ENCODE measurements at regions not wholly inside any gene's neighbourhood (a gene's known extent, or its start where the extent isn't known, plus 50 kb on each side); places are given as distances from the start of the nearest gene placed in this dataset.

GRCh38 chr10:128602183-128602582, 476.0 kb upstream of the MKI67 start:
- TF ChIP-seq FOXP2 (optimal IDR thresholded peaks at IDR 0.05; ENCODE audit: borderline replicate concordance, extremely low read depth, extremely low read length, insufficient read depth) (no peak), SIN3A (IDR thresholded peaks at IDR 0.05; ENCODE audit: borderline replicate concordance, insufficient read depth, low read length) (no peak), POLR2AphosphoS5 (IDR thresholded peaks at IDR 0.05; ENCODE audit: low read depth, low read length) (no peak), REST (IDR thresholded peaks at IDR 0.05; ENCODE audit: insufficient read depth in 1 of 2, low read depth in 2 of 2, low read length in 2 of 2) (no peak), TAF1 (IDR thresholded peaks at IDR 0.05; ENCODE audit: borderline replicate concordance, insufficient read depth, low read length) (no peak)

- TF ChIP-seq SIN3A (IDR thresholded peaks at IDR 0.05; ENCODE audit: borderline replicate concordance, insufficient read depth, low read length) (no peak), REST (IDR thresholded peaks at IDR 0.05; ENCODE audit: insufficient read depth in 1 of 2, low read depth in 2 of 2, low read length in 2 of 2) (no peak), FOXP2 (optimal IDR thresholded peaks at IDR 0.05; ENCODE audit: borderline replicate concordance, extremely low read depth, extremely low read length, insufficient read depth) (no peak), TAF1 (IDR thresholded peaks at IDR 0.05; ENCODE audit: borderline replicate concordance, insufficient read depth, low read length) (no peak), POLR2AphosphoS5 (IDR thresholded peaks at IDR 0.05; ENCODE audit: low read depth, low read length) (no peak)
These were observed 477.8 kb upstream of the MKI67 start for GRCh38 chr10:128604025-128604424.

GRCh38 chr10:128605180-128605579, 479.0 kb upstream of the MKI67 start:
- TF ChIP-seq REST (IDR thresholded peaks at IDR 0.05; ENCODE audit: insufficient read depth in 1 of 2, low read depth in 2 of 2, low read length in 2 of 2) (no peak), FOXP2 (optimal IDR thresholded peaks at IDR 0.05; ENCODE audit: borderline replicate concordance, extremely low read depth, extremely low read length, insufficient read depth) (no peak), SIN3A (IDR thresholded peaks at IDR 0.05; ENCODE audit: borderline replicate concordance, insufficient read depth, low read length) (no peak), POLR2AphosphoS5 (IDR thresholded peaks at IDR 0.05; ENCODE audit: low read depth, low read length) (no peak), TAF1 (IDR thresholded peaks at IDR 0.05; ENCODE audit: borderline replicate concordance, insufficient read depth, low read length) (no peak)

GRCh38 chr10:128606055-128606454, 479.8 kb upstream of the MKI67 start:
- TF ChIP-seq TAF1 (IDR thresholded peaks at IDR 0.05; ENCODE audit: borderline replicate concordance, insufficient read depth, low read length), result no peak
- no peak for TF ChIP-seq SIN3A (IDR thresholded peaks at IDR 0.05; ENCODE audit: borderline replicate concordance, insufficient read depth, low read length)
- no peak for TF ChIP-seq POLR2AphosphoS5 (IDR thresholded peaks at IDR 0.05; ENCODE audit: low read depth, low read length)
- TF ChIP-seq REST (IDR thresholded peaks at IDR 0.05; ENCODE audit: insufficient read depth in 1 of 2, low read depth in 2 of 2, low read length in 2 of 2), result no peak
- no peak for TF ChIP-seq FOXP2 (optimal IDR thresholded peaks at IDR 0.05; ENCODE audit: borderline replicate concordance, extremely low read depth, extremely low read length, insufficient read depth)

GRCh38 chr10:128608791-128609190, 482.6 kb upstream of the MKI67 start:
- TF ChIP-seq POLR2AphosphoS5 (IDR thresholded peaks at IDR 0.05; ENCODE audit: low read depth, low read length) (no peak), REST (IDR thresholded peaks at IDR 0.05; ENCODE audit: insufficient read depth in 1 of 2, low read depth in 2 of 2, low read length in 2 of 2) (no peak), SIN3A (IDR thresholded peaks at IDR 0.05; ENCODE audit: borderline replicate concordance, insufficient read depth, low read length) (no peak), TAF1 (IDR thresholded peaks at IDR 0.05; ENCODE audit: borderline replicate concordance, insufficient read depth, low read length) (no peak), FOXP2 (optimal IDR thresholded peaks at IDR 0.05; ENCODE audit: borderline replicate concordance, extremely low read depth, extremely low read length, insufficient read depth) (no peak)

Data from PFSK-1 (cell line).